Stimulated activated CD4-positive, alpha-beta T cell treated with anti-CD3 and anti-CD28 coated beads, TNF-alpha, amount 100 ng/mL, for 1 hour (primary cell): ENCODE measurements at regions not wholly inside any gene's neighbourhood (a gene's known extent, or its start where the extent isn't known, plus 50 kb on each side); places are given as distances from the start of the nearest gene placed in this dataset.
"Not testable (repeated sequence)": the region's sequence is repeated elsewhere in the genome, so short reads cannot be mapped to it uniquely, and the experiment has no call there.

ENCODE experiments used
- DNase-seq, 3 donors: peaks; one replicate each; pipeline ENCODE4 v3.0.0-alpha.2; 2020; ENCODE audit warnings: low read depth in 3 of 3, low spot score in 1 of 3

- no peak for DNase-seq
Measured at GRCh38 chr14:89469210-89470198, 52.5 kb upstream of the FOXN3 start.

- no peak for DNase-seq
Measured at GRCh38 chr14:89468566-89468965, 51.5 kb upstream of the FOXN3 start.

- not testable (repeated sequence) for DNase-seq
Measured at GRCh38 chr14:89468030-89468429, 51.0 kb upstream of the FOXN3 start.

GRCh38 chr14:89466944-89467343 lies 49.9 kb upstream of the FOXN3 start:
- no peak for DNase-seq
